H1 (cell line): ENCODE measurements at regions not wholly inside any gene's neighbourhood (a gene's known extent, or its start where the extent isn't known, plus 50 kb on each side); places are given as distances from the start of the nearest gene placed in this dataset.

ENCODE experiments used
- CTCF ChIA-PET: fragments of 300-600 bp; sonication (Branson Sonifier 250); formaldehyde crosslinking; loops from one replicate; lab custom pipeline; 2021; ENCODE audit not compliant: partially characterized antibody; lab: Charles Lee
- POLR2A ChIA-PET: fragments of 300-600 bp; sonication (Branson Sonifier 250); formaldehyde crosslinking; loops from one replicate; lab custom pipeline; 2021; ENCODE audit warnings: inconsistent platforms; ENCODE audit not compliant: partially characterized antibody; lab: Charles Lee
- DNase-seq, 2 experiments: peaks; one replicate each; pipeline versions ENCODE4 v3.0.0 to v3.0.0-alpha.2; 2010 to 2022; ENCODE audit warnings: low spot score in 2 of 2, low read depth in 1 of 2, mixed read lengths in 1 of 2
- FAIRE-seq: peaks from 2 replicates; lab custom pipeline; 2011; peaks lifted over from hg19 to GRCh38; lab: Jason Lieb, UNC
- H2AFZ ChIP-seq: 2 replicates; pipeline ENCODE4 v1.8.1; 2012; ENCODE audit warnings: low read length, inconsistent platforms
- H2AK5ac ChIP-seq: 2 replicates; pipeline ENCODE4 v1.6.1; 2013; ENCODE audit warnings: low read depth, low read length
- H2BK120ac ChIP-seq: replicated peaks from 2 replicates; pipeline ENCODE3; 2013; ENCODE audit warnings: low read depth, low read length, inconsistent platforms
- H2BK12ac ChIP-seq: 2 replicates; pipeline ENCODE4 v1.6.1; 2013; ENCODE audit warnings: low read depth, low read length
- H2BK15ac ChIP-seq: 2 replicates; pipeline ENCODE4 v1.6.1; 2013; ENCODE audit warnings: low read length
- H2BK20ac ChIP-seq: 2 replicates; pipeline ENCODE4 v1.6.1; 2013; ENCODE audit warnings: low read length
- H2BK5ac ChIP-seq: 2 replicates; pipeline ENCODE4 v1.6.1; 2013; ENCODE audit warnings: low read depth, low read length
- H3K14ac ChIP-seq: 2 replicates; pipeline ENCODE4 v1.6.1; 2013; ENCODE audit warnings: inconsistent platforms; ENCODE audit not compliant: insufficient read length
- H3K18ac ChIP-seq: 2 replicates; pipeline ENCODE4 v1.6.1; 2013; ENCODE audit warnings: low read length; ENCODE audit errors: extremely low read depth
- H3K23ac ChIP-seq: 2 replicates; pipeline ENCODE4 v1.6.1; 2013; ENCODE audit warnings: inconsistent platforms; ENCODE audit not compliant: insufficient read length
- H3K23me2 ChIP-seq: 2 replicates; pipeline ENCODE4 v1.6.1; 2013; ENCODE audit warnings: low read depth, low read length
- H3K27ac ChIP-seq: 2 replicates; pipeline ENCODE4 v1.6.1; 2011; ENCODE audit warnings: low read depth, low read length, inconsistent platforms
- H3K27me3 ChIP-seq, 4 experiments: replicated peaks in 1 of 4; 1 replicate in 1 of 4; 2 replicates in 3 of 4; pipeline versions ENCODE4 v1.6.1 to v1.8.1; 2011 to 2013; ENCODE audit warnings: low read length in 3 of 4, mild to moderate bottlenecking in 3 of 4, inconsistent platforms in 2 of 4, mixed read lengths in 2 of 4, moderate library complexity in 1 of 4; ENCODE audit not compliant: control insufficient read depth in 3 of 4, insufficient read depth in 3 of 4; ENCODE audit errors: extremely low read depth in 1 of 4
- H3K36me3 ChIP-seq, 4 experiments: 2 replicates each; pipeline versions ENCODE4 v1.6.1 to v1.8.1; 2011 to 2013; ENCODE audit warnings: mild to moderate bottlenecking in 4 of 4, low read length in 3 of 4, moderate library complexity in 2 of 4, control low read depth in 1 of 4, inconsistent platforms in 1 of 4; ENCODE audit not compliant: insufficient read depth in 4 of 4, control insufficient read depth in 2 of 4
- H3K4ac ChIP-seq: replicated peaks from 2 replicates; pipeline ENCODE3; 2013; ENCODE audit warnings: low read length, low read depth, mixed read lengths, inconsistent platforms; ENCODE audit not compliant: insufficient read length
- H3K4me1 ChIP-seq, 4 experiments: replicated peaks in 1 of 4; 1 replicate in 1 of 4; 2 replicates in 3 of 4; pipeline versions ENCODE4 v1.6.1 to v1.8.1; 2011 to 2013; ENCODE audit warnings: low read length in 3 of 4, inconsistent platforms in 2 of 4, mixed read lengths in 1 of 4; ENCODE audit not compliant: insufficient read depth in 4 of 4, control insufficient read depth in 3 of 4
- H3K4me2 ChIP-seq, 2 experiments: 2 replicates each; pipeline versions ENCODE4 v1.6.1 to v1.8.1; 2011 to 2013; ENCODE audit warnings: low read depth in 2 of 2, low read length in 2 of 2, control low read depth in 1 of 2, inconsistent platforms in 1 of 2, mild to moderate bottlenecking in 1 of 2; ENCODE audit not compliant: insufficient read depth in 1 of 2
- H3K4me3 ChIP-seq, 4 experiments: fragments of 200-600, 300-600 bp in 1 of 4; sonication (generic), shearing (Covaris generic), sonication (Bioruptor Twin) in 1 of 4; 2 replicates each; pipeline versions ENCODE4 v1.5.1 to v1.8.1; 2011 to 2016; ENCODE audit warnings: low read length in 4 of 4, low read depth in 3 of 4, control low read depth in 2 of 4, inconsistent platforms in 2 of 4, mild to moderate bottlenecking in 2 of 4, mixed read lengths in 1 of 4, moderate library complexity in 1 of 4; ENCODE audit not compliant: insufficient read depth in 2 of 4; ENCODE audit errors: extremely low read depth in 1 of 4
- H3K56ac ChIP-seq: replicated peaks from 2 replicates; pipeline ENCODE3; 2013; ENCODE audit warnings: low read depth, mild to moderate bottlenecking, mixed read lengths, low read length, inconsistent platforms; ENCODE audit not compliant: insufficient read length
- H3K79me1 ChIP-seq: 2 replicates; pipeline ENCODE4 v1.6.1; 2013; ENCODE audit warnings: low read depth, low read length, control low read depth
- H3K79me2 ChIP-seq, 2 experiments: 2 replicates each; pipeline versions ENCODE4 v1.6.1 to v1.8.1; 2012 to 2013; ENCODE audit warnings: low read length in 2 of 2, mild to moderate bottlenecking in 2 of 2, inconsistent platforms in 1 of 2; ENCODE audit not compliant: insufficient read depth in 2 of 2, control insufficient read depth in 1 of 2
- H3K9ac ChIP-seq, 4 experiments: replicated peaks in 1 of 4; 1 replicate in 1 of 4; 2 replicates in 3 of 4; pipeline versions ENCODE4 v1.6.1 to v1.8.1; 2011 to 2013; ENCODE audit warnings: low read depth in 3 of 4, low read length in 3 of 4, control low read depth in 2 of 4, mild to moderate bottlenecking in 2 of 4, moderate library complexity in 2 of 4, inconsistent platforms in 1 of 4; ENCODE audit errors: extremely low read depth in 1 of 4
- H3K9me3 ChIP-seq, 2 experiments: 2 replicates each; pipeline versions ENCODE4 v1.6.1 to v1.8.1; 2012 to 2013; ENCODE audit warnings: mild to moderate bottlenecking in 2 of 2, moderate library complexity in 2 of 2, control low read depth in 1 of 2, inconsistent platforms in 1 of 2, low read depth in 1 of 2, low read length in 1 of 2, mixed read lengths in 1 of 2; ENCODE audit not compliant: insufficient read depth in 2 of 2
- H4K20me1 ChIP-seq, 2 experiments: replicated peaks in 1 of 2; 2 replicates each; pipeline versions ENCODE3 to v1.8.1; 2011 to 2013; ENCODE audit warnings: inconsistent platforms in 2 of 2, low read length in 2 of 2, mild to moderate bottlenecking in 1 of 2; ENCODE audit not compliant: insufficient read depth in 2 of 2, control insufficient read depth in 1 of 2
- H4K5ac ChIP-seq: 2 replicates; pipeline ENCODE4 v1.6.1; 2013; ENCODE audit warnings: low read length, low read depth, mixed read lengths, inconsistent platforms; ENCODE audit not compliant: insufficient read length
- H4K8ac ChIP-seq: 2 replicates; pipeline ENCODE4 v1.8.0; 2013; ENCODE audit warnings: mild to moderate bottlenecking, moderate library complexity, low read length, inconsistent platforms; ENCODE audit not compliant: insufficient read depth; ENCODE audit errors: extremely low read depth
- H4K91ac ChIP-seq: replicated peaks from 2 replicates; pipeline ENCODE3; 2013; ENCODE audit warnings: low read length, mixed read lengths, inconsistent platforms; ENCODE audit not compliant: insufficient read length
- CEBPB ChIP-seq: IDR thresholded peaks from 2 replicates; pipeline ENCODE4 v1.6.1; 2012; ENCODE audit warnings: low read depth, low read length
- GABPA ChIP-seq: IDR thresholded peaks from 2 replicates; pipeline ENCODE4 v1.6.1; 2011; ENCODE audit warnings: mild to moderate bottlenecking, low read length, moderate library complexity, borderline replicate concordance; ENCODE audit not compliant: insufficient read depth
- KDM1A ChIP-seq: fragments of 200-600, 300-600 bp; sonication (generic); IDR thresholded peaks from 2 replicates; pipeline ENCODE4 v1.7.1; 2016; ENCODE audit warnings: mild to moderate bottlenecking, low read length, borderline replicate concordance
- NANOG ChIP-seq: IDR thresholded peaks from 2 replicates; pipeline ENCODE4 v1.6.1; 2011; ENCODE audit warnings: low read length, low read depth, mild to moderate bottlenecking, inconsistent platforms; ENCODE audit not compliant: insufficient read depth, poor library complexity, severe bottlenecking
- POLR2AphosphoS5 ChIP-seq: IDR thresholded peaks from 2 replicates; pipeline ENCODE4 v1.6.1; 2011; ENCODE audit warnings: low read depth, low read length
- RAD21 ChIP-seq, 2 experiments: IDR thresholded peaks in 1 of 2; conservative IDR thresholded peaks in 1 of 2; 2 replicates each; pipeline ENCODE4 v1.6.1; 2011; ENCODE audit warnings: low read depth in 2 of 2, low read length in 2 of 2, improper control_type of control experiment in 1 of 2, inconsistent platforms in 1 of 2, mild to moderate bottlenecking in 1 of 2, moderate library complexity in 1 of 2
- RBBP5 ChIP-seq: IDR thresholded peaks from 2 replicates; pipeline ENCODE4 v1.7.1; 2012; ENCODE audit warnings: low read depth, mild to moderate bottlenecking, inconsistent platforms, low read length, moderate library complexity, borderline replicate concordance
- RFX5 ChIP-seq: IDR thresholded peaks from 2 replicates; pipeline ENCODE4 v1.6.1; 2011; ENCODE audit warnings: low read depth, low read length, improper control_type of control experiment, borderline replicate concordance
- SP1 ChIP-seq: IDR thresholded peaks from 2 replicates; pipeline ENCODE4 v1.6.1; 2011; ENCODE audit warnings: low read depth, low read length
- TAF7 ChIP-seq: optimal IDR thresholded peaks from 2 replicates; pipeline ENCODE3; 2011; ENCODE audit warnings: low read depth, mild to moderate bottlenecking, inconsistent platforms, low read length, moderate library complexity, borderline replicate concordance
- WGBS, 2 experiments: shearing (Covaris generic) in 1 of 2; methylation state at CpG; one replicate each; pipeline versions ENCODE4 v1.1.6 to v1.1.7; 2013 to 2015; ENCODE audit warnings: low lambda C conversion rate in 2 of 2, mixed read lengths in 2 of 2, inconsistent platforms in 1 of 2, low coverage in 1 of 2, missing lambda C conversion rate in 1 of 2; ENCODE audit not compliant: insufficient replicate concordance in 2 of 2, insufficient coverage in 1 of 2, insufficient read length in 1 of 2; ENCODE audit errors: extremely low coverage in 1 of 2, missing lambda C conversion rate in 1 of 2; 5-methylcytosine and 5-hydroxymethylcytosine counted together
- TF ChIP-seq, protein P1 (sequence below): IDR thresholded peaks from 2 replicates; pipeline ENCODE4 v1.6.1; 2012; ENCODE audit warnings: low read length, inconsistent platforms
- TF ChIP-seq, protein P2 (sequence below): IDR thresholded peaks from 2 replicates; pipeline ENCODE4 v1.6.1; 2012; ENCODE audit warnings: inconsistent platforms

DNA sequence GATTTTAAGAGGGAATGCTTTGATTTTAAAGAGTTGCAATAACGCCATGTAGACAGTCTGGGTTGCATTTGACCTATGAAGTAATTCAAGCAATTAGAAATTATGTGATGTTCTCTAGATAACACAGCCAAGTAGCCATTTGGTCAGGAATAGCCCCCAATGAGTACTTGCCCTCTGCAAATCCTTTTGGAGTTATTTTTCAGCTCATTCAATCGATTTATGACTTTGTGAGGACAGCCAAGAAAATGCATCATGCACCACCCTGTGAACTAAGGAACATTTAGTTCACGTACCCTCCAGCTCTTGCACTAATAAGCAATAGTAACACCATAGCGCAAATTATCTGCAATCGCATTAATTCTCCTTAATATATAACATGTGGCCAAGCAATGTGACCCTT lies 552.6 kb upstream of the INTU start:
- H3K23me2 ChIP-seq = no peaks in the 10 kb centered on the region
- no peak overlapping the region for H3K4ac ChIP-seq
- H3K36me3 ChIP-seq = no peaks in the 10 kb centered on the region
- no peaks in the 10 kb centered on the region for H3K4me1 ChIP-seq
- H3K56ac ChIP-seq = no peak overlapping the region
- no peak overlapping the region for H3K27ac ChIP-seq
- H2BK5ac ChIP-seq = no peak overlapping the region
- FAIRE-seq = no peak
- ChIA-PET CTCF (no interaction called here), POLR2A (interaction anchor here (1.1 kb wide), 1 partner anchor 9 kb away, joined by 3 read pairs; no protein-coding TSS in a partner anchor)
- H3K9me3 ChIP-seq = no peaks in the 10 kb centered on the region
- H4K20me1 ChIP-seq = no peaks in the 10 kb centered on the region
- H3K9ac ChIP-seq = no peak overlapping the region
- no peak overlapping the region for H2BK15ac ChIP-seq
- H3K79me2 ChIP-seq = no peaks in the 10 kb centered on the region
- no peak overlapping the region for H4K8ac ChIP-seq
- no peak overlapping the region for H4K5ac ChIP-seq
- no peak overlapping the region for H4K91ac ChIP-seq
- 88% methylated on average over 5 of the region's 5 CpGs; no CpG with 5 or more reads in 1 of the 2 experiments for WGBS, 2 experiments
- no peaks in the 10 kb centered on the region for H3K79me1 ChIP-seq
- H3K27me3 ChIP-seq = no peaks in the 10 kb centered on the region
- no peak overlapping the region for H3K4me3 ChIP-seq
- DNase-seq = no peak
- no peak overlapping the region for H2BK120ac ChIP-seq
- no peak overlapping the region for H2AK5ac ChIP-seq
- H3K23ac ChIP-seq = no peak overlapping the region
- H3K4me2 ChIP-seq = no peak overlapping the region
- H3K18ac ChIP-seq = no peak overlapping the region
- H2BK12ac ChIP-seq = no peak overlapping the region
- H2BK20ac ChIP-seq = no peak overlapping the region
- H3K14ac ChIP-seq = no peak overlapping the region
- H2AFZ ChIP-seq = no peak overlapping the region
- TF ChIP-seq RBBP5 = no peak
- TF ChIP-seq, protein P1, sequence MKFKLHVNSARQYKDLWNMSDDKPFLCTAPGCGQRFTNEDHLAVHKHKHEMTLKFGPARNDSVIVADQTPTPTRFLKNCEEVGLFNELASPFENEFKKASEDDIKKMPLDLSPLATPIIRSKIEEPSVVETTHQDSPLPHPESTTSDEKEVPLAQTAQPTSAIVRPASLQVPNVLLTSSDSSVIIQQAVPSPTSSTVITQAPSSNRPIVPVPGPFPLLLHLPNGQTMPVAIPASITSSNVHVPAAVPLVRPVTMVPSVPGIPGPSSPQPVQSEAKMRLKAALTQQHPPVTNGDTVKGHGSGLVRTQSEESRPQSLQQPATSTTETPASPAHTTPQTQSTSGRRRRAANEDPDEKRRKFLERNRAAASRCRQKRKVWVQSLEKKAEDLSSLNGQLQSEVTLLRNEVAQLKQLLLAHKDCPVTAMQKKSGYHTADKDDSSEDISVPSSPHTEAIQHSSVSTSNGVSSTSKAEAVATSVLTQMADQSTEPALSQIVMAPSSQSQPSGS = no peak
- no peak for TF ChIP-seq CEBPB
- no peak for TF ChIP-seq POLR2AphosphoS5
- no peak for TF ChIP-seq SP1
- TF ChIP-seq NANOG = no peak
- no peak for TF ChIP-seq GABPA
- TF ChIP-seq KDM1A = no peak
- no peak for TF ChIP-seq TAF7
- TF ChIP-seq, protein P2, sequence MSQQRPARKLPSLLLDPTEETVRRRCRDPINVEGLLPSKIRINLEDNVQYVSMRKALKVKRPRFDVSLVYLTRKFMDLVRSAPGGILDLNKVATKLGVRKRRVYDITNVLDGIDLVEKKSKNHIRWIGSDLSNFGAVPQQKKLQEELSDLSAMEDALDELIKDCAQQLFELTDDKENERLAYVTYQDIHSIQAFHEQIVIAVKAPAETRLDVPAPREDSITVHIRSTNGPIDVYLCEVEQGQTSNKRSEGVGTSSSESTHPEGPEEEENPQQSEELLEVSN = no peak
- no peak for TF ChIP-seq RFX5
- TF ChIP-seq RAD21 (IDR thresholded peaks at IDR 0.05 in 1 of 2, conservative IDR thresholded peaks at IDR 0.05 in 1 of 2; ENCODE audit: low read depth in 2 of 2, low read length in 2 of 2) = no peak
